ENCODE measurements at regions not wholly inside any gene's neighbourhood (a gene's known extent, or its start where the extent isn't known, plus 50 kb on each side); places are given as distances from the start of the nearest gene placed in this dataset.
A peak's percentile ranks its signal among the peaks of the same experiment; 100 is the strongest.

DNA sequence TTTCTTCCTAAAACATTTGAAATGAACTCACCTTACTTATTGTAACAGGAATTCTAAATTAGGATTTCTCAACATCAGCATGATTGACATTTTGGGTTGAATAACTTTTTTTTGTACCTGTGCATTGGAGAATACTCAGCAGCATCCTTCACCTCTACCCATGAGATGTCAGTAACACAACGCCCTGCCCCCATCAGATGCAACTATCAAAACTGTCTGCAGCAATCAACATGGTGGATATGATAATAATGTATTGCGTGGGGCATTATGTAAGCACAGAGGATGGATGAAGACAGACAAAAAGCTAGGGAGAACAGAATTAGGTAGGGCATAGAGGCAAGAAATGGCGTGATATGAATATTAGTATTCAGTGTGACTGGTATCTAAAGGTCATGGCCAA, 94.1 kb downstream of the PLK2 start:
- ChIA-PET CTCF (ENCODE audit: partially characterized antibody) (no interaction called here), POLR2A (ENCODE audit: partially characterized antibody) (no interaction called here)
- H3K4me1 ChIP-seq (ENCODE audit: insufficient read depth, low read length): no peaks in the 10 kb centered on the region
- no peaks in the 10 kb centered on the region for H3K9me3 Mint-ChIP-seq
- no peak overlapping the region for H3K4me3 ChIP-seq (ENCODE audit: low read length in 2 of 2)
- DNase-seq: no peak
- no peaks in the 10 kb centered on the region for H3K4me1 Mint-ChIP-seq
- no peak overlapping the region for H3K27ac Mint-ChIP-seq
- H3K4me3 Mint-ChIP-seq: no peak overlapping the region
- no peaks in the 10 kb centered on the region for H3K27me3 ChIP-seq (ENCODE audit: insufficient read depth, low read length)
- intact Hi-C loops (cut with micrococcal nuclease): no loop called here
- no peaks in the 10 kb centered on the region for H3K36me3 Mint-ChIP-seq
- H3K36me3 ChIP-seq (ENCODE audit: insufficient read depth, low read length): no peaks in the 10 kb centered on the region
- H3K9me3 ChIP-seq (ENCODE audit: control insufficient read depth in 1 of 2, low read length in 2 of 2): no peaks in the 10 kb centered on the region
- peaks cover 1 to 4% of the 10 kb centered on the region in 2 donors for H3K27me3 Mint-ChIP-seq
- H3K27ac ChIP-seq (ENCODE audit: low read depth, low read length): no peak overlapping the region

- Mint-ChIP-seq H3K9me3 (no peaks in the 10 kb centered on the region), H3K4me1 (no peaks in the 10 kb centered on the region), H3K4me3 (no peak overlapping the region), H3K27me3 (peaks cover 1 to 4% of the 10 kb centered on the region in 2 donors), H3K27ac (no peak overlapping the region), H3K36me3 (no peaks in the 10 kb centered on the region)
- intact Hi-C loops (cut with micrococcal nuclease): no loop called here
- Histone ChIP-seq H3K4me1 (ENCODE audit: insufficient read depth, low read length) (no peaks in the 10 kb centered on the region), H3K4me3 (ENCODE audit: low read length in 2 of 2) (no peak overlapping the region), H3K27ac (ENCODE audit: low read depth, low read length) (no peak overlapping the region), H3K36me3 (ENCODE audit: insufficient read depth, low read length) (no peaks in the 10 kb centered on the region), H3K9me3 (ENCODE audit: control insufficient read depth in 1 of 2, low read length in 2 of 2) (no peaks in the 10 kb centered on the region), H3K27me3 (ENCODE audit: insufficient read depth, low read length) (no peaks in the 10 kb centered on the region)
- ChIA-PET CTCF (ENCODE audit: partially characterized antibody) (no interaction called here), POLR2A (ENCODE audit: partially characterized antibody) (no interaction called here)
- no peak for DNase-seq
These were observed 96.2 kb downstream of the PLK2 start for GRCh38 chr5:58363461-58364249.

GRCh38 chr5:58362135-58362534, 97.8 kb downstream of the PLK2 start:
- no peaks in the 10 kb centered on the region for H3K9me3 ChIP-seq (ENCODE audit: control insufficient read depth in 1 of 2, low read length in 2 of 2)
- H3K27me3 ChIP-seq (ENCODE audit: insufficient read depth, low read length): no peaks in the 10 kb centered on the region
- DNase-seq: no peak
- H3K4me3 ChIP-seq (ENCODE audit: low read length in 2 of 2): no peak overlapping the region
- no peaks in the 10 kb centered on the region for H3K4me1 Mint-ChIP-seq
- H3K36me3 ChIP-seq (ENCODE audit: insufficient read depth, low read length): no peaks in the 10 kb centered on the region
- ChIA-PET POLR2A (ENCODE audit: partially characterized antibody) (no interaction called here), CTCF (ENCODE audit: partially characterized antibody) (no interaction called here)
- H3K4me3 Mint-ChIP-seq: no peak overlapping the region
- no peaks in the 10 kb centered on the region for H3K4me1 ChIP-seq (ENCODE audit: insufficient read depth, low read length)
- no peaks in the 10 kb centered on the region for H3K9me3 Mint-ChIP-seq
- no peaks in the 10 kb centered on the region for H3K36me3 Mint-ChIP-seq
- no peak overlapping the region for H3K27ac Mint-ChIP-seq
- H3K27me3 Mint-ChIP-seq: peaks cover 0 to 1% of the 10 kb centered on the region in 2 donors
- intact Hi-C loops (cut with micrococcal nuclease): no loop called here
- no peak overlapping the region for H3K27ac ChIP-seq (ENCODE audit: low read depth, low read length)

DNA sequence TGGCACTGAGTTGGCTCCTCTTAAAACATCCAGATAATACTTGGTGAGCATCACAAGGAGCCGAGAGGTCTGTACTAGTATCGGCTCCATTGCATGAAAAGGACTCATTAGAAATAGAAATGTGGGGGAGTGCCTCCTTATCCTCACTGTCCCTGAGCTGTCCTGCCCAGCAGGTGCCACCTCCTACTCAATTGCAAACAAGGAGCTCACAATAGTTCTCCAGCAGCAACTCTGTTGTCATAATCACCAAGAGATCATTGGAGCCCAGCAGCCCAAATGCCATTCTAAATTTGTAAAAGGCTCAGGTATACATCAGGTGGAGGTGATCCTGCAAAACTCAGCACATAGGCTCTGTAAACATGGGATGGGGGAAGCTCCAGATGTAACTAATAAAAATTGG, 99.1 kb downstream of the PLK2 start:
- POLR2A ChIA-PET (ENCODE audit: partially characterized antibody): no interaction called here
- DNase-seq: no peak
- Histone ChIP-seq H3K4me1 (ENCODE audit: insufficient read depth, low read length) (no peaks in the 10 kb centered on the region), H3K9me3 (ENCODE audit: control insufficient read depth in 1 of 2, low read length in 2 of 2) (no peaks in the 10 kb centered on the region), H3K36me3 (ENCODE audit: insufficient read depth, low read length) (no peaks in the 10 kb centered on the region), H3K27ac (ENCODE audit: low read depth, low read length) (no peak overlapping the region), H3K4me3 (ENCODE audit: low read length in 2 of 2) (no peak overlapping the region), H3K27me3 (ENCODE audit: insufficient read depth, low read length) (no peaks in the 10 kb centered on the region)
- H3K27me3 Mint-ChIP-seq: peaks cover 0 to 1% of the 10 kb centered on the region in 2 donors
- H3K36me3 Mint-ChIP-seq: no peaks in the 10 kb centered on the region
- no peaks in the 10 kb centered on the region for H3K9me3 Mint-ChIP-seq
- no peak overlapping the region for H3K27ac Mint-ChIP-seq
- intact Hi-C loops (cut with micrococcal nuclease): no loop called here
- H3K4me1 Mint-ChIP-seq: no peaks in the 10 kb centered on the region
- no peak overlapping the region for H3K4me3 Mint-ChIP-seq
- CTCF ChIA-PET (ENCODE audit: partially characterized antibody): no interaction called here

GRCh38 chr5:58359981-58360380, 99.9 kb downstream of the PLK2 start:
- Mint-ChIP-seq H3K27me3 (peaks cover 0 to 1% of the 10 kb centered on the region in 2 donors), H3K4me3 (no peak overlapping the region), H3K36me3 (no peaks in the 10 kb centered on the region), H3K4me1 (no peaks in the 10 kb centered on the region), H3K9me3 (no peaks in the 10 kb centered on the region), H3K27ac (no peak overlapping the region)
- no peak overlapping the region for H3K4me3 ChIP-seq (ENCODE audit: low read length in 2 of 2)
- CTCF ChIA-PET (ENCODE audit: partially characterized antibody): no interaction called here
- H3K4me1 ChIP-seq (ENCODE audit: insufficient read depth, low read length): no peaks in the 10 kb centered on the region
- H3K27ac ChIP-seq (ENCODE audit: low read depth, low read length): no peak overlapping the region
- intact Hi-C loops (cut with micrococcal nuclease): no loop called here
- no peak for DNase-seq
- no peaks in the 10 kb centered on the region for H3K9me3 ChIP-seq (ENCODE audit: control insufficient read depth in 1 of 2, low read length in 2 of 2)
- H3K27me3 ChIP-seq (ENCODE audit: insufficient read depth, low read length): no peaks in the 10 kb centered on the region
- POLR2A ChIA-PET (ENCODE audit: partially characterized antibody): no interaction called here
- H3K36me3 ChIP-seq (ENCODE audit: insufficient read depth, low read length): no peaks in the 10 kb centered on the region

GRCh38 chr5:58358501-58359178, 101.2 kb downstream of the PLK2 start:
- Histone ChIP-seq H3K27ac (ENCODE audit: low read depth, low read length) (no peak overlapping the region), H3K27me3 (ENCODE audit: insufficient read depth, low read length) (no peaks in the 10 kb centered on the region), H3K4me3 (ENCODE audit: low read length in 2 of 2) (no peak overlapping the region), H3K4me1 (ENCODE audit: insufficient read depth, low read length) (no peaks in the 10 kb centered on the region), H3K36me3 (ENCODE audit: insufficient read depth, low read length) (no peaks in the 10 kb centered on the region), H3K9me3 (ENCODE audit: control insufficient read depth in 1 of 2, low read length in 2 of 2) (no peaks in the 10 kb centered on the region)
- peak in 1 of 5 donors; percentile 30 for DNase-seq
- Mint-ChIP-seq H3K9me3 (no peaks in the 10 kb centered on the region), H3K4me3 (no peak overlapping the region), H3K27me3 (peaks cover 0 to 1% of the 10 kb centered on the region in 2 donors), H3K36me3 (no peaks in the 10 kb centered on the region), H3K27ac (no peak overlapping the region), H3K4me1 (no peaks in the 10 kb centered on the region)
- intact Hi-C loops (cut with micrococcal nuclease): no loop called here
- ChIA-PET POLR2A (ENCODE audit: partially characterized antibody) (no interaction called here), CTCF (ENCODE audit: partially characterized antibody) (no interaction called here)

DNA sequence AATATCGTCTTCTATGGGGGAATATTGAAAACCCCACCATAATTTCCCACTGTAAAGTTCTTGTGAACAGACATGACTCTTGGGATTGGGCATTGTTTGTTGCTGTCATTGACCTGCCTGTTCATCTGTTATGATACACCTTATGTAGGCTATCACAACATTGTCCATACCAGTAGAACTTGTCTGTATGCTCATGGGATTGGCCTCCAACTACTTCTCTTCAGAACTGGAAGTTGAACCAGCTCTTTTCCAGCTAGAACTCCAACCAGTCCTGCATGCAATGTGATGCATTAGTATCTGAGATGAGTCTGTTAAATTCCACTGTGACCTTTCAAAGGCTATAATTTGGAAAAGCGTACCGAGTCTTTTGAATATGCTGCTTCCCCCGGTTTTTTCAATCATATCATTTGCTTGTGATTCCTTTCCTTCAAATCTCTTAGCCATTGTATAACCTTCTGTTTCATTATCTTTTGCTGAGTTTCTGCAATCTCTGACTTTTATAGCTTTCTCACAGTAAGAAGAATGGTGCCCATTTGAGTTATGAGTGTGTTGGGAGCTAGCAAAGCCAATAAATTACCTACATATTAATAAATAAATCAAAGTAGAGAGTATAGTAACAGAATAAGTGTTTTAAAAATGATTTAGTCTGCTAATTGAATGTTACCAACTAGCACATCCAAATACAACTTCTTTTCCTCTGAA, 101.9 kb downstream of the PLK2 start:
- no peaks in the 10 kb centered on the region for H3K4me1 Mint-ChIP-seq

More for the DNA sequence above, 101.9 kb downstream of the PLK2 start:
- no peaks in the 10 kb centered on the region for H3K9me3 Mint-ChIP-seq
- intact Hi-C loops (cut with micrococcal nuclease): no loop called here
- CTCF ChIA-PET (ENCODE audit: partially characterized antibody): no interaction called here
- Histone ChIP-seq H3K4me1 (ENCODE audit: insufficient read depth, low read length) (no peaks in the 10 kb centered on the region), H3K27ac (ENCODE audit: low read depth, low read length) (no peak overlapping the region), H3K36me3 (ENCODE audit: insufficient read depth, low read length) (no peaks in the 10 kb centered on the region), H3K27me3 (ENCODE audit: insufficient read depth, low read length) (no peaks in the 10 kb centered on the region), H3K4me3 (ENCODE audit: low read length in 2 of 2) (no peak overlapping the region), H3K9me3 (ENCODE audit: control insufficient read depth in 1 of 2, low read length in 2 of 2) (no peaks in the 10 kb centered on the region)
- H3K27ac Mint-ChIP-seq: no peak overlapping the region
- no peak overlapping the region for H3K4me3 Mint-ChIP-seq
- no peak for DNase-seq
- POLR2A ChIA-PET (ENCODE audit: partially characterized antibody): no interaction called here
- peaks cover 0 to 1% of the 10 kb centered on the region in 2 donors for H3K27me3 Mint-ChIP-seq
- H3K36me3 Mint-ChIP-seq: no peaks in the 10 kb centered on the region

Data from CD4-positive, alpha-beta memory T cell (primary cell).